ENCODE measurements at regions not wholly inside any gene's neighbourhood (a gene's known extent, or its start where the extent isn't known, plus 50 kb on each side); places are given as distances from the start of the nearest gene placed in this dataset.

DNA sequence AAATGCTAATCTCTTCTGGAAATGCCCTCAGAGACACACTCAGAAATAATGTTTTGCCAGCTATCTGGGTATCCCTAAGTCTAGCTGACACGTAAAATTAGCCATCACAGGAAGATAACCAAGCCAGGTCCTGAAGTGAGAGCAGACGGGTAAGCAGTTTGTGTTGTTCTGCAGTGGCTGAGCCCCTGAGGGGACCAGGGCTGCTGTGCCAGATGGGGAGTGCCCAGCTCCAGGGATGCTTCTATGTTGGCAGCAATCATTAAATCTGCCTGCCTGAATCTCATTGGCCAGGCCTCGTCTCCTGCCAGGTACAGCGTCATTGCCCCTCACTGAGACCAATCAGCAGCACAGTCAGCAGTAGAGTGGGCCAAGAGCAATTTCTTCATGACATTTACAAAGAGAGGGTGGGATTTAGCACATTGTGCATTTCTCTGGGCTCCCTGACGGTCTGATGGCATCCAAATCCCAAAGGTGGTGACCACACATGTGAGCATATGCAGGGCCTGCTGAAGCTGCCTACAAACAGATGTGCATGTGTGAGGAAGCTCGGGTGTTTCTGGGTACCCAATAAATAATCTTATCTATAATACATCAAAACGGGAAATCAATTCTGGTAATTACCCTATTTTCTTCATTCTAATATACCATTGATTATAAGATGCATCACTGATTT, 58.7 kb upstream of the LRRN2 start:
- intact Hi-C loops (cut with DNase I; ENCODE audit: low total_unique reads) (no loop called here), in situ Hi-C loops (cut with MboI; ENCODE audit: low pct_ligation_motif_present in 1 of 4, low pct_unique_long_range_greater_than_20kb in 1 of 4, low sequenced_read_pairs in 3 of 4) (no loop called here)
- 84 to 86% methylated on average over 3 to 7 of the region's 7 CpGs for WGBS, 2 donors (ENCODE audit: low coverage in 1 of 2)
- Histone ChIP-seq H3K9me3 (no peaks in the 10 kb centered on the region), H3K36me3 (no peaks in the 10 kb centered on the region), H3K27me3 (peaks cover 18% of the 10 kb centered on the region), H3K4me1 (no peaks in the 10 kb centered on the region), H3K27ac (no peak overlapping the region), H3K4me3 (no peak overlapping the region)
- TF ChIP-seq POLR2A (IDR thresholded peaks at IDR 0.05) (no peak), POLR2AphosphoS5 (IDR thresholded peaks at IDR 0.05) (no peak)
- DNase-seq, result no peak

DNA sequence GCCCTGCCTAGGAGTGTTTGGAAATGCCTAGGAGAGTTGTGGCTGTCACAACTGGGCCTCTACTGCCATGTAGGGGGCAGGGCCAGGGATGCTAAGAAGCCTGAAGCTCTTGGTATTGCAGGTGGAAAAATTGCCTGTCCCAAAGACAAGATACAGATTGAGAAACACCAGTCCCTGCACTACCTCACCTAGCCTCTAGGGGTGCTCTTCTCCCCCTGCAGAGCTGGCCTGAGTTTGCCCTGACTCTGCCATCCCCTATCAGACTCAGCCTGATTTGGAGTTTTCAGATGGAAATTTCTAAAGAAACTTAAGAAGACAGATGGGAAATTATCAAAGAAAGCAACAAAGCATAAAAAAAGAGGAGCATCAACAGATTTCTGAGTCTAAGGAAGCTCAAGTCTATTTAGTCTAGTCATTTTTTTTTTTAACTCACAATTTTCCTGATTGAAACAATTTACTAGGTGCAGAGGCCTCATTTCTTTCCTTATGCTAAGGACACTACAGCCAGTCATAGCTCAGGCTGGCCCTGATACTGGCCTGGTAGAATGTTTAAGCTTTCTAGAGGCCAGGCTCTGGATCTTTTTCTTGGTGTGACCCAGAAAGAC, 61.4 kb upstream of the LRRN2 start:
- TF ChIP-seq POLR2AphosphoS5 (IDR thresholded peaks at IDR 0.05) (no peak), POLR2A (IDR thresholded peaks at IDR 0.05) (no peak), EP300 (IDR thresholded peaks at IDR 0.05; ENCODE audit: low read depth) (no peak)
- TF ChIP-seq, protein P1, sequence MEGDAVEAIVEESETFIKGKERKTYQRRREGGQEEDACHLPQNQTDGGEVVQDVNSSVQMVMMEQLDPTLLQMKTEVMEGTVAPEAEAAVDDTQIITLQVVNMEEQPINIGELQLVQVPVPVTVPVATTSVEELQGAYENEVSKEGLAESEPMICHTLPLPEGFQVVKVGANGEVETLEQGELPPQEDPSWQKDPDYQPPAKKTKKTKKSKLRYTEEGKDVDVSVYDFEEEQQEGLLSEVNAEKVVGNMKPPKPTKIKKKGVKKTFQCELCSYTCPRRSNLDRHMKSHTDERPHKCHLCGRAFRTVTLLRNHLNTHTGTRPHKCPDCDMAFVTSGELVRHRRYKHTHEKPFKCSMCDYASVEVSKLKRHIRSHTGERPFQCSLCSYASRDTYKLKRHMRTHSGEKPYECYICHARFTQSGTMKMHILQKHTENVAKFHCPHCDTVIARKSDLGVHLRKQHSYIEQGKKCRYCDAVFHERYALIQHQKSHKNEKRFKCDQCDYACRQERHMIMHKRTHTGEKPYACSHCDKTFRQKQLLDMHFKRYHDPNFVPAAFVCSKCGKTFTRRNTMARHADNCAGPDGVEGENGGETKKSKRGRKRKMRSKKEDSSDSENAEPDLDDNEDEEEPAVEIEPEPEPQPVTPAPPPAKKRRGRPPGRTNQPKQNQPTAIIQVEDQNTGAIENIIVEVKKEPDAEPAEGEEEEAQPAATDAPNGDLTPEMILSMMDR (IDR thresholded peaks at IDR 0.05), result peak; percentile 74 to 99 (median 96)
- H3K4me1 ChIP-seq, result peaks cover 0 to 8% (median 7%) of the 10 kb centered on the region in 4 donors
- H3K4me3 ChIP-seq, result no peak overlapping the region
- H3K27ac ChIP-seq, result no peak overlapping the region
- intact Hi-C loops (cut with DNase I; ENCODE audit: low total_unique reads) (no loop called here), in situ Hi-C loops (cut with MboI; ENCODE audit: low pct_ligation_motif_present in 1 of 4, low pct_unique_long_range_greater_than_20kb in 1 of 4, low sequenced_read_pairs in 3 of 4) (no loop called here)
- no peaks in the 10 kb centered on the region for H3K27me3 ChIP-seq
- no peaks in the 10 kb centered on the region for H3K9me3 ChIP-seq
- DNase-seq, result peak; percentile 63
- no peaks in the 10 kb centered on the region for H3K36me3 ChIP-seq

DNA sequence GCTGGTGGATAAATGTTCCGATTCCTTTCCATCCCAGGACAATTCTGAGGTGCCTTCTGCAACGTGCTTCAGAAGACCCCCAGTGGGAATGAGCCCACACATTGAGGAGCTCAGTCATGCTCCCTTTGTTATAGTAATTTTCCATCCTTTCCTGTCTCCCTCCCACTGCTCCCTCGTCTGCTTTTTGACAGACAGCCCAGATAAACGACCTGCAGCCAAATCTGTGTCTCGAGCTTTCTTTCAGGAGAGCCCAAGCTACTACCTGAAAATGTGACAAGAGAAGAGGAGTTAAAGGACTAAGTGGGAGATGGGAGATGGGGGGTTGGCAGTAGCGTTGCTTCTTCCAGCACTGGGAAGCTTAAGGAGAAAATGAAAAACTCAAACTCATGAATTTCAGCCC, 65.9 kb upstream of the LRRN2 start:
- intact Hi-C loops (cut with DNase I; ENCODE audit: low total_unique reads) (no loop called here), in situ Hi-C loops (cut with MboI; ENCODE audit: low pct_ligation_motif_present in 1 of 4, low pct_unique_long_range_greater_than_20kb in 1 of 4, low sequenced_read_pairs in 3 of 4) (loop anchor here in 2 of 4 donors (25.0 kb wide), 1 partner anchor 189 kb away; no protein-coding TSS in a partner anchor)
- Histone ChIP-seq H3K27me3 (no peaks in the 10 kb centered on the region), H3K36me3 (no peaks in the 10 kb centered on the region), H3K9me3 (no peaks in the 10 kb centered on the region), H3K4me3 (no peak overlapping the region), H3K4me1 (peaks cover 0 to 12% (median 8%) of the 10 kb centered on the region in 4 donors), H3K27ac (no peak overlapping the region)
- no peak for TF ChIP-seq POLR2A (IDR thresholded peaks at IDR 0.05)
- no peak for TF ChIP-seq POLR2AphosphoS5 (IDR thresholded peaks at IDR 0.05)
- TF ChIP-seq EP300 (IDR thresholded peaks at IDR 0.05; ENCODE audit: low read depth), result no peak
- TF ChIP-seq, protein P1 (IDR thresholded peaks at IDR 0.05), result no peak
- DNase-seq, result no peak
- 48 to 57% methylated on average over 2 to 6 of the region's 6 CpGs for WGBS, 2 donors (ENCODE audit: low coverage in 1 of 2)

DNA sequence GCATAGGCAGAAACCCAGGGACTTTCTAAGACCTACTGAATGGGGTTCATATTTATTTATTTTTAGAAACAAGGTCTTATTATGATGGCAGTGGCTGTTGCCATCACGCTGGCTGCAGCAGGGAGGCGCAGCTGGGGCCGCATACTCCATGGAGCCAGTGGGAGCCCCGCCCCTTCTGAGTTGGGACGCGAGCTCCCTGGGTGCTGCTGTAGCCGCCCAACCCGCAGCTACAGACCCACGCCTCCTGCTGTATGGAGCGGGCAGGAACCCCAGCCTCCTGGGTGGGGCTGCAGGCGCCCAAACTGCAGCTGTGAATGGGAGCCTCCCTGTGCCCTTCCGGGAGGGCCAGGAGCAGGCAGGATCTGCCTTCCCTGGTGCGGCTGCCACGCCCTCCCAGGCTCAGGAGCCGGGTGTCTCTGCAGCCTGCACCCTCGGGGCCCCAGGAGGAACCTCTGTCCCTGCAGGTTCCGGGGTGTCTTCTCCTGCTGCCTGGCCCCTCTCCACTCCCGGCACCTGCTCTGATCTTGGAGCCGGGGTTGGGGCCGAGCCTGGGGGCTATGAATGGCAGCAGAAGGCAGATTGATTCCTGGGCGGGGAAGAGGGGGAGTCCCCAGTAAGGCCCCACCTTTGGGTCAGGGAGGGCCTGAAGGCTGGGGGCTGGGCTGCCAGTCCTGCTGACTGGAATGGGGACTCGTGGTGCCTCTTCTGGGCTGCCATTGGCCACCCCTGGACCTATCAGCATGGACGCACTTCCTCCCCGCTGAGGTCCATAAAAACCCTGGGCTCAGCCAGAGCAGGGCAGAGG, 66.5 kb upstream of the LRRN2 start:
- no peak overlapping the region for H3K27ac ChIP-seq
- 59 to 74% methylated on average over 3 to 24 of the region's 24 CpGs for WGBS, 2 donors (ENCODE audit: low coverage in 1 of 2)
- H3K27me3 ChIP-seq, result no peaks in the 10 kb centered on the region
- no peaks in the 10 kb centered on the region for H3K9me3 ChIP-seq
- peak; percentile 83 for DNase-seq
- TF ChIP-seq POLR2AphosphoS5 (IDR thresholded peaks at IDR 0.05), result no peak
- no peak for TF ChIP-seq POLR2A (IDR thresholded peaks at IDR 0.05)
- TF ChIP-seq EP300 (IDR thresholded peaks at IDR 0.05; ENCODE audit: low read depth), result no peak
- TF ChIP-seq, protein P1 (IDR thresholded peaks at IDR 0.05), result peak in 4 of 5 experiments; percentile 12 to 50 (median 33)
- H3K36me3 ChIP-seq, result no peaks in the 10 kb centered on the region
- no peak overlapping the region for H3K4me3 ChIP-seq
- intact Hi-C loops (cut with DNase I; ENCODE audit: low total_unique reads), result no loop called here
- in situ Hi-C loops (cut with MboI; ENCODE audit: low pct_ligation_motif_present in 1 of 4, low pct_unique_long_range_greater_than_20kb in 1 of 4, low sequenced_read_pairs in 3 of 4), result loop anchor here in 2 of 4 donors (25.0 kb wide), 1 partner anchor 190 kb away; no protein-coding TSS in a partner anchor
- peaks cover 0 to 12% (median 8%) of the 10 kb centered on the region in 4 donors for H3K4me1 ChIP-seq
